HG03103 (cell line): ENCODE measurements at regions not wholly inside any gene's neighbourhood (a gene's known extent, or its start where the extent isn't known, plus 50 kb on each side); places are given as distances from the start of the nearest gene placed in this dataset.
A peak's percentile ranks its signal among the peaks of the same experiment; 100 is the strongest.
"Not testable (repeated sequence)": the region's sequence is repeated elsewhere in the genome, so short reads cannot be mapped to it uniquely, and the experiment has no call there.

ENCODE experiments used
- ATAC-seq: cut with Tn5 transposase; IDR thresholded peaks from one replicate; pipeline ENCODE4 v1.9.1; 2021; ENCODE audit warnings: low read depth; ENCODE audit not compliant: unreplicated experiment

GRCh38 chr6:50959081-50959641 lies 140.5 kb downstream of the TFAP2B start:
- ATAC-seq = no peak

GRCh38 chr6:50961611-50962010 lies 142.9 kb downstream of the TFAP2B start:
- no peak for ATAC-seq

- peak; percentile 46 for ATAC-seq
Observed at GRCh38 chr6:50962213-50962759, 143.6 kb downstream of the TFAP2B start.

GRCh38 chr6:50963952-50964351 lies 145.3 kb downstream of the TFAP2B start:
- ATAC-seq = no peak

- no peak for ATAC-seq
Observed at GRCh38 chr6:50965495-50965894, 146.8 kb downstream of the TFAP2B start.

GRCh38 chr6:50966532-50966931 lies 147.9 kb downstream of the TFAP2B start:
- ATAC-seq = peak; percentile 92

GRCh38 chr6:50966986-50967385 lies 148.3 kb downstream of the TFAP2B start:
- ATAC-seq = no peak

- not testable (repeated sequence) for ATAC-seq
Observed at GRCh38 chr6:50968246-50968645, 149.6 kb downstream of the TFAP2B start.

GRCh38 chr6:50970908-50971307 lies 152.2 kb downstream of the TFAP2B start:
- ATAC-seq = no peak

GRCh38 chr6:50973464-50973863 lies 154.8 kb downstream of the TFAP2B start:
- ATAC-seq = no peak

GRCh38 chr6:50974319-50974718 lies 155.6 kb downstream of the TFAP2B start:
- ATAC-seq = no peak

GRCh38 chr6:50975216-50975615 lies 156.5 kb downstream of the TFAP2B start:
- no peak for ATAC-seq

- no peak for ATAC-seq
Observed at GRCh38 chr6:50976907-50977306, 158.2 kb downstream of the TFAP2B start.

- ATAC-seq = no peak
Observed at GRCh38 chr6:50977796-50978195, 159.1 kb downstream of the TFAP2B start.

- ATAC-seq = no peak
Observed at GRCh38 chr6:50978380-50979170, 159.9 kb downstream of the TFAP2B start.

- no peak for ATAC-seq
Observed at GRCh38 chr6:50979171-50979525, 160.5 kb downstream of the TFAP2B start.

GRCh38 chr6:50984135-50984534 lies 165.5 kb downstream of the TFAP2B start:
- ATAC-seq = no peak

GRCh38 chr6:50986319-50986718 lies 167.6 kb downstream of the TFAP2B start:
- ATAC-seq = no peak

GRCh38 chr6:50989123-50989522 lies 170.5 kb downstream of the TFAP2B start:
- no peak for ATAC-seq

- no peak for ATAC-seq
Observed at GRCh38 chr6:50990750-50991446, 172.2 kb downstream of the TFAP2B start.

GRCh38 chr6:50992232-50992631 lies 173.6 kb downstream of the TFAP2B start:
- ATAC-seq = no peak
